Ishikawa (cell line): ENCODE measurements at regions not wholly inside any gene's neighbourhood (a gene's known extent, or its start where the extent isn't known, plus 50 kb on each side); places are given as distances from the start of the nearest gene placed in this dataset.

Experiments
- CEBPB ChIP-seq: IDR thresholded peaks from 2 replicates; pipeline ENCODE4 v1.6.1; 2012
- CREB1 ChIP-seq: IDR thresholded peaks from 2 replicates; pipeline ENCODE4 v1.6.1; 2012; ENCODE audit warnings: low read depth
- EGR1 ChIP-seq: IDR thresholded peaks from 2 replicates; pipeline ENCODE4 v1.6.1; 2012
- EP300 ChIP-seq: IDR thresholded peaks from 2 replicates; pipeline ENCODE4 v1.6.1; 2012; ENCODE audit warnings: borderline replicate concordance
- FOXM1 ChIP-seq: IDR thresholded peaks from 2 replicates; pipeline ENCODE4 v1.6.1; 2012; ENCODE audit warnings: low read depth, borderline replicate concordance
- MAX ChIP-seq: IDR thresholded peaks from 2 replicates; pipeline ENCODE4 v1.6.1; 2012
- NFIC ChIP-seq: IDR thresholded peaks from 2 replicates; pipeline ENCODE4 v1.6.1; 2012
- RAD21 ChIP-seq: IDR thresholded peaks from 2 replicates; pipeline ENCODE4 v1.6.1; 2012; ENCODE audit warnings: low read depth
- REST ChIP-seq: IDR thresholded peaks from 2 replicates; pipeline ENCODE4 v1.6.1; 2012; ENCODE audit warnings: low read depth, mild to moderate bottlenecking
- TAF1 ChIP-seq: IDR thresholded peaks from 2 replicates; pipeline ENCODE4 v1.6.1; 2012; ENCODE audit warnings: low read depth, mild to moderate bottlenecking
- TCF12 ChIP-seq: IDR thresholded peaks from 2 replicates; pipeline ENCODE4 v1.6.1; 2012; ENCODE audit warnings: low read depth
- TEAD4 ChIP-seq: IDR thresholded peaks from 2 replicates; pipeline ENCODE4 v1.6.1; 2012
- USF1 ChIP-seq: IDR thresholded peaks from 2 replicates; pipeline ENCODE4 v1.6.1; 2012
- YY1 ChIP-seq: IDR thresholded peaks from 2 replicates; pipeline ENCODE4 v1.6.1; 2012; ENCODE audit warnings: low read depth
- ZBTB7A ChIP-seq: IDR thresholded peaks from 2 replicates; pipeline ENCODE4 v1.6.1; 2012; ENCODE audit warnings: low read depth

- no peak for TF ChIP-seq NFIC
- no peak for TF ChIP-seq TEAD4
- no peak for TF ChIP-seq CEBPB
- TF ChIP-seq TAF1 = no peak
- TF ChIP-seq FOXM1 = no peak
- no peak for TF ChIP-seq MAX
- TF ChIP-seq TCF12 = no peak
- no peak for TF ChIP-seq USF1
- TF ChIP-seq EGR1 = no peak
- TF ChIP-seq EP300 = no peak
- TF ChIP-seq CREB1 = no peak
- TF ChIP-seq RAD21 = no peak
- no peak for TF ChIP-seq ZBTB7A
Observed at GRCh38 chr4:107215222-107215621, 179.1 kb upstream of the DKK2 start.

GRCh38 chr4:107213880-107214279, 177.8 kb upstream of the DKK2 start:
- no peak for TF ChIP-seq TEAD4
- no peak for TF ChIP-seq YY1
- TF ChIP-seq NFIC = no peak
- TF ChIP-seq FOXM1 = no peak
- no peak for TF ChIP-seq ZBTB7A
- TF ChIP-seq TAF1 = no peak
- no peak for TF ChIP-seq RAD21
- TF ChIP-seq CREB1 = no peak
- no peak for TF ChIP-seq USF1
- TF ChIP-seq CEBPB = no peak
- TF ChIP-seq MAX = no peak
- TF ChIP-seq EP300 = no peak

- TF ChIP-seq REST (no peak), CEBPB (no peak), USF1 (no peak), RAD21 (no peak), YY1 (no peak), NFIC (no peak), TEAD4 (no peak), FOXM1 (no peak), MAX (no peak), TAF1 (no peak), EP300 (no peak), TCF12 (no peak), ZBTB7A (no peak), EGR1 (no peak), CREB1 (no peak)
Observed at GRCh38 chr4:107213410-107213809, 177.3 kb upstream of the DKK2 start.

- TF ChIP-seq RAD21 (no peak), TAF1 (no peak), EGR1 (no peak), TCF12 (no peak), CREB1 (no peak), FOXM1 (no peak), YY1 (no peak), USF1 (no peak), TEAD4 (no peak), MAX (no peak), NFIC (no peak), CEBPB (no peak), ZBTB7A (no peak), REST (no peak), EP300 (no peak)
Observed at GRCh38 chr4:107212565-107212964, 176.5 kb upstream of the DKK2 start.
